ENCODE measurements at regions not wholly inside any gene's neighbourhood (a gene's known extent, or its start where the extent isn't known, plus 50 kb on each side); places are given as distances from the start of the nearest gene placed in this dataset.

- Histone ChIP-seq H3K4me3 (ENCODE audit: low read length) (no peak overlapping the region), H3K27me3 (ENCODE audit: low read depth, low read length) (no peaks in the 10 kb centered on the region), H4K20me1 (ENCODE audit: insufficient read depth, low read length) (no peaks in the 10 kb centered on the region), H3K27ac (ENCODE audit: low read length) (no peak overlapping the region), H3K79me2 (ENCODE audit: low read length) (no peaks in the 10 kb centered on the region), H3K9ac (ENCODE audit: low read length) (no peak overlapping the region), H3K36me3 (replicated peaks; ENCODE audit: low read depth, low read length) (no peaks in the 10 kb centered on the region), H3K4me2 (ENCODE audit: low read length) (no peak overlapping the region), H2AFZ (ENCODE audit: low read depth, low read length) (no peak overlapping the region), H3K4me1 (ENCODE audit: low read length) (no peaks in the 10 kb centered on the region), H3K9me3 (ENCODE audit: insufficient read depth, low read length) (no peaks in the 10 kb centered on the region)
- no peak for TF ChIP-seq EZH2phosphoT487 (IDR thresholded peaks at IDR 0.05; ENCODE audit: low read depth)
- no peak for TF ChIP-seq CTCF (IDR thresholded peaks at IDR 0.05; ENCODE audit: low read depth, low read length)
Measured at GRCh38 chr1:217053676-217054075, 330.4 kb upstream of the ESRRG start.

GRCh38 chr1:217052626-217053025, 329.4 kb upstream of the ESRRG start:
- no peaks in the 10 kb centered on the region for H3K27me3 ChIP-seq (ENCODE audit: low read depth, low read length)
- H3K4me1 ChIP-seq (ENCODE audit: low read length), result no peaks in the 10 kb centered on the region
- H3K9ac ChIP-seq (ENCODE audit: low read length), result no peak overlapping the region
- H4K20me1 ChIP-seq (ENCODE audit: insufficient read depth, low read length), result no peaks in the 10 kb centered on the region
- no peak overlapping the region for H3K4me2 ChIP-seq (ENCODE audit: low read length)
- no peak overlapping the region for H2AFZ ChIP-seq (ENCODE audit: low read depth, low read length)
- no peaks in the 10 kb centered on the region for H3K9me3 ChIP-seq (ENCODE audit: insufficient read depth, low read length)
- H3K4me3 ChIP-seq (ENCODE audit: low read length), result no peak overlapping the region
- TF ChIP-seq EZH2phosphoT487 (IDR thresholded peaks at IDR 0.05; ENCODE audit: low read depth) (no peak), CTCF (IDR thresholded peaks at IDR 0.05; ENCODE audit: low read depth, low read length) (no peak)
- no peaks in the 10 kb centered on the region for H3K36me3 ChIP-seq (replicated peaks; ENCODE audit: low read depth, low read length)
- H3K27ac ChIP-seq (ENCODE audit: low read length), result no peak overlapping the region
- no peaks in the 10 kb centered on the region for H3K79me2 ChIP-seq (ENCODE audit: low read length)

GRCh38 chr1:217052196-217052595, 329.0 kb upstream of the ESRRG start:
- H3K4me1 ChIP-seq (ENCODE audit: low read length), result no peaks in the 10 kb centered on the region
- H3K4me3 ChIP-seq (ENCODE audit: low read length), result no peak overlapping the region
- H3K27ac ChIP-seq (ENCODE audit: low read length), result no peak overlapping the region
- no peak overlapping the region for H2AFZ ChIP-seq (ENCODE audit: low read depth, low read length)
- no peaks in the 10 kb centered on the region for H4K20me1 ChIP-seq (ENCODE audit: insufficient read depth, low read length)
- no peaks in the 10 kb centered on the region for H3K9me3 ChIP-seq (ENCODE audit: insufficient read depth, low read length)
- no peaks in the 10 kb centered on the region for H3K79me2 ChIP-seq (ENCODE audit: low read length)
- TF ChIP-seq EZH2phosphoT487 (IDR thresholded peaks at IDR 0.05; ENCODE audit: low read depth) (no peak), CTCF (IDR thresholded peaks at IDR 0.05; ENCODE audit: low read depth, low read length) (no peak)
- no peak overlapping the region for H3K9ac ChIP-seq (ENCODE audit: low read length)
- H3K4me2 ChIP-seq (ENCODE audit: low read length), result no peak overlapping the region
- H3K36me3 ChIP-seq (replicated peaks; ENCODE audit: low read depth, low read length), result no peaks in the 10 kb centered on the region
- no peaks in the 10 kb centered on the region for H3K27me3 ChIP-seq (ENCODE audit: low read depth, low read length)

GRCh38 chr1:217049721-217050120, 326.5 kb upstream of the ESRRG start:
- H3K27ac ChIP-seq (ENCODE audit: low read length), result no peak overlapping the region
- no peak overlapping the region for H3K4me2 ChIP-seq (ENCODE audit: low read length)
- TF ChIP-seq CTCF (IDR thresholded peaks at IDR 0.05; ENCODE audit: low read depth, low read length), result no peak
- no peak for TF ChIP-seq EZH2phosphoT487 (IDR thresholded peaks at IDR 0.05; ENCODE audit: low read depth)
- no peaks in the 10 kb centered on the region for H4K20me1 ChIP-seq (ENCODE audit: insufficient read depth, low read length)
- no peaks in the 10 kb centered on the region for H3K4me1 ChIP-seq (ENCODE audit: low read length)
- H3K4me3 ChIP-seq (ENCODE audit: low read length), result no peak overlapping the region
- H3K79me2 ChIP-seq (ENCODE audit: low read length), result no peaks in the 10 kb centered on the region
- no peaks in the 10 kb centered on the region for H3K9me3 ChIP-seq (ENCODE audit: insufficient read depth, low read length)
- no peaks in the 10 kb centered on the region for H3K27me3 ChIP-seq (ENCODE audit: low read depth, low read length)
- no peak overlapping the region for H3K9ac ChIP-seq (ENCODE audit: low read length)
- H3K36me3 ChIP-seq (replicated peaks; ENCODE audit: low read depth, low read length), result no peaks in the 10 kb centered on the region
- H2AFZ ChIP-seq (ENCODE audit: low read depth, low read length), result no peak overlapping the region

All from OCI-LY3 (cell line).